Fibroblast of lung (primary cell): ENCODE measurements at regions not wholly inside any gene's neighbourhood (a gene's known extent, or its start where the extent isn't known, plus 50 kb on each side); places are given as distances from the start of the nearest gene placed in this dataset.

ENCODE experiments used
- EZH2 ChIP-seq: IDR thresholded peaks from 2 replicates; pipeline ENCODE4 v1.5.1; 2012; ENCODE audit warnings: low read length, control low read depth, mild to moderate bottlenecking; ENCODE audit errors: missing control alignments
- TF ChIP-seq, protein P1 (sequence below), 2 donors: IDR thresholded peaks in 1 of 2; conservative IDR thresholded peaks in 1 of 2; 1 replicate in 1 of 2; 2 replicates in 1 of 2; pipeline ENCODE4 v1.5.1; 2011 to 2012; ENCODE audit warnings: low read length in 2 of 2, control low read depth in 1 of 2, inconsistent platforms in 1 of 2, low read depth in 1 of 2, mild to moderate bottlenecking in 1 of 2

GRCh38 chr10:125227546-125227945 is 67.2 kb upstream of the CTBP2 start:
- TF ChIP-seq, protein P1, sequence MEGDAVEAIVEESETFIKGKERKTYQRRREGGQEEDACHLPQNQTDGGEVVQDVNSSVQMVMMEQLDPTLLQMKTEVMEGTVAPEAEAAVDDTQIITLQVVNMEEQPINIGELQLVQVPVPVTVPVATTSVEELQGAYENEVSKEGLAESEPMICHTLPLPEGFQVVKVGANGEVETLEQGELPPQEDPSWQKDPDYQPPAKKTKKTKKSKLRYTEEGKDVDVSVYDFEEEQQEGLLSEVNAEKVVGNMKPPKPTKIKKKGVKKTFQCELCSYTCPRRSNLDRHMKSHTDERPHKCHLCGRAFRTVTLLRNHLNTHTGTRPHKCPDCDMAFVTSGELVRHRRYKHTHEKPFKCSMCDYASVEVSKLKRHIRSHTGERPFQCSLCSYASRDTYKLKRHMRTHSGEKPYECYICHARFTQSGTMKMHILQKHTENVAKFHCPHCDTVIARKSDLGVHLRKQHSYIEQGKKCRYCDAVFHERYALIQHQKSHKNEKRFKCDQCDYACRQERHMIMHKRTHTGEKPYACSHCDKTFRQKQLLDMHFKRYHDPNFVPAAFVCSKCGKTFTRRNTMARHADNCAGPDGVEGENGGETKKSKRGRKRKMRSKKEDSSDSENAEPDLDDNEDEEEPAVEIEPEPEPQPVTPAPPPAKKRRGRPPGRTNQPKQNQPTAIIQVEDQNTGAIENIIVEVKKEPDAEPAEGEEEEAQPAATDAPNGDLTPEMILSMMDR (conservative IDR thresholded peaks at IDR 0.05 in 1 of 2, IDR thresholded peaks at IDR 0.05 in 1 of 2; ENCODE audit: low read depth in 1 of 2, low read length in 2 of 2) = no peak
- TF ChIP-seq EZH2 = no peak
